ENCODE measurements at regions not wholly inside any gene's neighbourhood (a gene's known extent, or its start where the extent isn't known, plus 50 kb on each side); places are given as distances from the start of the nearest gene placed in this dataset.

DNA sequence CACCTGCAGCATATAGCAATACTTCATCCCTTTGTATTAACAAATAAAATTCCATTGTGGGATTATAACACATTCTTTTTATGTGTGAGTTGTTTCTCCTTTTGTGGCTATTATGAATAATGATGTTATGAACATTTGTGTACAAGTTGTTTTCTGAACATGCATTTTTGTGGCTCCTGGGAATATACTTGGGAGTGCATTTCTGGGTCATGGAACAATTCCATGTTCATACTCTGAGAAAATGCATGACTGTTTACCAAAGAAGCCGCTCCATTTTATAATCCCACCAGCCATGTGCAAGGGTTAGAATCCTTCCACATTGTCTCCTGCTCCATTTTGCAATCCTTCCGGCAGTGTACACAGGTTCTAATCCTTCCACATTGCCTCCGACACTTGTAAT, 713.8 kb downstream of the TBC1D22A start:
- ATAC-seq (no peak), DNase-seq (no peak)
- Histone ChIP-seq H3K4me1 (no peaks in the 10 kb centered on the region), H3K27ac (no peak overlapping the region), H3K27me3 (ENCODE audit: insufficient read depth in 3 of 3, low read length in 2 of 3) (peaks cover 0 to 2% (median 0%) of the 10 kb centered on the region in 3 donors), H3K36me3 (ENCODE audit: insufficient read depth in 1 of 2, low read depth in 1 of 2) (no peaks in the 10 kb centered on the region), H3K9me3 (no peaks in the 10 kb centered on the region), H3K4me3 (no peak overlapping the region)
- TF ChIP-seq, protein P1, sequence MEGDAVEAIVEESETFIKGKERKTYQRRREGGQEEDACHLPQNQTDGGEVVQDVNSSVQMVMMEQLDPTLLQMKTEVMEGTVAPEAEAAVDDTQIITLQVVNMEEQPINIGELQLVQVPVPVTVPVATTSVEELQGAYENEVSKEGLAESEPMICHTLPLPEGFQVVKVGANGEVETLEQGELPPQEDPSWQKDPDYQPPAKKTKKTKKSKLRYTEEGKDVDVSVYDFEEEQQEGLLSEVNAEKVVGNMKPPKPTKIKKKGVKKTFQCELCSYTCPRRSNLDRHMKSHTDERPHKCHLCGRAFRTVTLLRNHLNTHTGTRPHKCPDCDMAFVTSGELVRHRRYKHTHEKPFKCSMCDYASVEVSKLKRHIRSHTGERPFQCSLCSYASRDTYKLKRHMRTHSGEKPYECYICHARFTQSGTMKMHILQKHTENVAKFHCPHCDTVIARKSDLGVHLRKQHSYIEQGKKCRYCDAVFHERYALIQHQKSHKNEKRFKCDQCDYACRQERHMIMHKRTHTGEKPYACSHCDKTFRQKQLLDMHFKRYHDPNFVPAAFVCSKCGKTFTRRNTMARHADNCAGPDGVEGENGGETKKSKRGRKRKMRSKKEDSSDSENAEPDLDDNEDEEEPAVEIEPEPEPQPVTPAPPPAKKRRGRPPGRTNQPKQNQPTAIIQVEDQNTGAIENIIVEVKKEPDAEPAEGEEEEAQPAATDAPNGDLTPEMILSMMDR (IDR thresholded peaks at IDR 0.05) = no peak
- WGBS, 3 donors = 75 to 81% (median 77%) methylated on average over 3 of the region's 3 CpGs
- intact Hi-C loops (cut with DNase I) = loop anchor here in 1 of 2 donors (10.0 kb wide), 1 partner anchor 551 kb away; no protein-coding TSS in a partner anchor

DNA sequence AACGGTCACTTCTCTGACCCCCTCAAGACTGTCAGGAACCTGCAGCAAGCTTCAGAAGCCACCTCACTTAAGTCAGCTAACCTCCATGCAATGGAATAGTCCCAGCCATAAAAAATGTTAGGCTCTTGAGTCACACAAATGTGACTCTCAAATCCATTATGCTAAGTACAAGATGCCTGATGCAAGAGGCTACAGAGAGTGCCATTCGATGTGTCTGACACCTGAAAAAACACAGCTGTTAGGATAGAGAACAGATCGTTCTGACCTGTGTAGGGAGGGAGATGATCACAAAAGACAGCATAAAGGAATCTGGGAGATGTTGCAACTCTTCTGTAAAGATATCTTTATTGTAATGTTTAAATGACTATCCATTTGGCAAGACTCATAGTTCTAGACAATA, 712.4 kb downstream of the TBC1D22A start:
- peaks cover 0 to 2% (median 0%) of the 10 kb centered on the region in 3 donors for H3K27me3 ChIP-seq (ENCODE audit: insufficient read depth in 3 of 3, low read length in 2 of 3)
- DNase-seq (no peak), ATAC-seq (no peak)
- no peaks in the 10 kb centered on the region for H3K4me1 ChIP-seq
- TF ChIP-seq, protein P1 (IDR thresholded peaks at IDR 0.05) = no peak
- H3K9me3 ChIP-seq = no peaks in the 10 kb centered on the region
- no peaks in the 10 kb centered on the region for H3K36me3 ChIP-seq (ENCODE audit: insufficient read depth in 1 of 2, low read depth in 1 of 2)
- no peak overlapping the region for H3K4me3 ChIP-seq
- WGBS, 3 donors = 32 to 46% (median 40%) methylated on average over 3 of the region's 3 CpGs
- intact Hi-C loops (cut with DNase I) = loop anchor here in 1 of 2 donors (10.0 kb wide), 1 partner anchor 550 kb away; no protein-coding TSS in a partner anchor
- no peak overlapping the region for H3K27ac ChIP-seq

DNA sequence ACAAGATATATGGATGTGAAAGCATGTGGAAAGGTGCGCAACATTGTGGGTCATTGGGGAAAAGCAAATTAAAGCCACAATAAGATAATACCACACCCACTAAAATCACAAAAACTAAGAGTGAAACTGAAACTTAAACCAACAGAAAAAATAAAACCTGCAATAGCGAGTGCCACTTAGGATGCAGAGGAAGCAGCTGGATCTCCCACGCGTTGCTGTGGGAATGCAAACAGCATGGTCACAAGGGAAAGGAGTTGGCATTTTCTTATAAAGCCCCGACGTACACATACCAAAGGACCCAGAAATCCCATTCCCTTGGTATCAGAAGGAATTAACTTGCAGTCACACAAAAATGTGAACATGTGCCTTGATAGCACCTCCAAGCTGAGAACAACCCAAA, 712.0 kb downstream of the TBC1D22A start:
- Histone ChIP-seq H3K36me3 (ENCODE audit: insufficient read depth in 1 of 2, low read depth in 1 of 2) (no peaks in the 10 kb centered on the region), H3K9me3 (no peaks in the 10 kb centered on the region), H3K4me1 (no peaks in the 10 kb centered on the region), H3K27ac (no peak overlapping the region), H3K4me3 (no peak overlapping the region), H3K27me3 (ENCODE audit: insufficient read depth in 3 of 3, low read length in 2 of 3) (peaks cover 0 to 2% (median 0%) of the 10 kb centered on the region in 3 donors)
- TF ChIP-seq, protein P1 (IDR thresholded peaks at IDR 0.05) = no peak
- DNase-seq = no peak
- no peak for ATAC-seq
- intact Hi-C loops (cut with DNase I) = loop anchor here in 1 of 2 donors (10.0 kb wide), 1 partner anchor 550 kb away; no protein-coding TSS in a partner anchor
- WGBS, 3 donors = 26 to 30% (median 28%) methylated on average over 6 of the region's 6 CpGs

DNA sequence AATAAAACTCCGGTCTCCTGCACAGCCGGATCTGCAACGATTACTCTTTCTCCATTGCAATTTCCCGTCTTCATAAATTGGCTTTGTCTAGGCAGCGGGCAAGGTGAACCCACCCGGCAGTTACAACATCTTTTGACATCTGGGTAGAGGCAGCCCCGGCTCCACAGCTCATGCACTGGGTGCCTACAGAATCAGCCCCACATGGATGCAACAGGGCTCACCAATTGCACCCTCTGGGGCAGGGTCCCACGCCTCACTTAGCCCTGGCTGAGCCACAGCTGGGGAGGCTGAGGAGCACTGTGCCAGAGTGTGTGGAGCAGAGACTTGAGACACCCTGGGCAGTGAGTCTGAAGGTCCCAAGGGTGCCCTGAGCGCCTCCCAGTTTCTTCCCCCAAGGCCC, 710.2 kb downstream of the TBC1D22A start:
- intact Hi-C loops (cut with DNase I) = loop anchor here in 1 of 2 donors (10.0 kb wide), 1 partner anchor 548 kb away; no protein-coding TSS in a partner anchor
- no peak for DNase-seq
- TF ChIP-seq, protein P1 (IDR thresholded peaks at IDR 0.05) = no peak
- Histone ChIP-seq H3K4me1 (no peaks in the 10 kb centered on the region), H3K36me3 (ENCODE audit: insufficient read depth in 1 of 2, low read depth in 1 of 2) (no peaks in the 10 kb centered on the region), H3K9me3 (no peaks in the 10 kb centered on the region), H3K27ac (no peak overlapping the region), H3K4me3 (no peak overlapping the region), H3K27me3 (ENCODE audit: insufficient read depth in 3 of 3, low read length in 2 of 3) (peaks cover 0 to 2% (median 0%) of the 10 kb centered on the region in 3 donors)
- 83 to 91% (median 88%) methylated on average over 9 of the region's 9 CpGs for WGBS, 3 donors
- no peak for ATAC-seq

DNA sequence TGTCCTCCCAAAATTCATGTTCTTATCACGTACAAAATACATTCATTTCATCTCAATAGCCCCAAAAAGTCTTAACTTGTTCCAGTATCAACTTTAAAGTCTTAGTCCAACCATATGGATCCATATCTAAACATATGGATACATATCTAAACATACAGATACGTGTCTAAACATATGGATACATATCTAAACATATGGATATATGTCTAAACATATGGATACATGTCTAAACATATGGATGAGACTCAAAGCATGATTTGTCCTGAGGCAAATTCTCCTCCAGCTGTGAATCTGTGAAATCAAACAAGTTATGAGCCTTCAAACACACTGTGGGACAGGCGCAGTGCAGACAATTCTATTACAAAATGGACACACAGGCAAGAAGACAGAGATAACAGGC, 709.0 kb downstream of the TBC1D22A start:
- H3K27me3 ChIP-seq (ENCODE audit: insufficient read depth in 3 of 3, low read length in 2 of 3) = peaks cover 0 to 2% (median 0%) of the 10 kb centered on the region in 3 donors
- ATAC-seq = no peak
- 70 to 79% (median 71%) methylated on average over 3 of the region's 3 CpGs for WGBS, 3 donors
- intact Hi-C loops (cut with DNase I) = loop anchor here in 1 of 2 donors (10.0 kb wide), 1 partner anchor 547 kb away; no protein-coding TSS in a partner anchor
- H3K4me3 ChIP-seq = no peak overlapping the region
- H3K36me3 ChIP-seq (ENCODE audit: insufficient read depth in 1 of 2, low read depth in 1 of 2) = no peaks in the 10 kb centered on the region
- DNase-seq = no peak
- no peak overlapping the region for H3K27ac ChIP-seq
- no peaks in the 10 kb centered on the region for H3K9me3 ChIP-seq
- no peaks in the 10 kb centered on the region for H3K4me1 ChIP-seq
- TF ChIP-seq, protein P1 (IDR thresholded peaks at IDR 0.05) = no peak

Data from psoas muscle (tissue), 7 donors.